COR-L47 (cell line): ENCODE measurements at regions not wholly inside any gene's neighbourhood (a gene's known extent, or its start where the extent isn't known, plus 50 kb on each side); places are given as distances from the start of the nearest gene placed in this dataset.

ENCODE experiments used
- DNase-seq: peaks from one replicate; lab custom pipeline; 2025; lab: John Stamatoyannopoulos, UW

GRCh38 chr6:156562636-156563035, 214.5 kb upstream of the ARID1B start:
- DNase-seq, result no peak

DNA sequence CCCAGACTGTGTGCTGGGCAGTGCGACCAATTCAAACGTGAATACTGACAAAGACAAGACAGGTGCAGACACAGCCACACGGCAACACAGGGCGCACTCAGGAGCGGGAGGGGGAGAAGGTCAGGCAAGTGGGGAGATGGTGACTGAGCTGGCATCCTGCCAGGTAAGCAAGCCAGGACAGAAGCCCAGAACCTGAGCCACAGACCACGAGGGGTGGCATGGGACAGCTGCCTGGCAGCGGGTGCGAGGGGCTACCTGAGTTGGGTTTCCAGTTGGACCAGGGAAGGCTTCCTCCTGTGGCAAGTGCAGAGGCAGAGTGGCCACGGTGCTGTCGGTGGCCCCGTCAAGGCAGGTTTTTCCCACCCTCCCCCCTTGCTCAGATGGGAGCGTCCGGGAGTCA, 215.2 kb upstream of the ARID1B start:
- DNase-seq, result no peak

DNA sequence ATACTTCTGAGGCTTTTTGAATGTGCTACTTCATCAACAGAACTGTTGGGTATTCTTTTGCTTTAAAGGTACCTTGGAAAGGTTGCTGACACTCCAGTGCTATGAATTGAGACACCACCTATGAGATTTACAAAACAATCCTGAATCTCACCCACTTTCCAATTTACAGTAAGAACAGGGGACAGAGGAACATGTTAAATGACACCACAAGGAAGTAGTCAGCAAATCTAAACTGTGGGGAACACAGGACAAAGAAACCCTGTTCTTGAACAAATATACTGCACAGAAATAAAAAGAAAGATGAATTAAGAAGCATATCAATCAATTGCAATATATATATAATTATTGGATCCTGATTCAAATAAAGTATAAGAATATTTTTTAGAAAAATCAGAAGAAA, 216.7 kb upstream of the ARID1B start:
- no peak for DNase-seq

GRCh38 chr6:156559162-156559690, 218.0 kb upstream of the ARID1B start:
- DNase-seq, result no peak

- no peak for DNase-seq
These were observed 219.3 kb upstream of the ARID1B start for GRCh38 chr6:156557911-156558259.

DNA sequence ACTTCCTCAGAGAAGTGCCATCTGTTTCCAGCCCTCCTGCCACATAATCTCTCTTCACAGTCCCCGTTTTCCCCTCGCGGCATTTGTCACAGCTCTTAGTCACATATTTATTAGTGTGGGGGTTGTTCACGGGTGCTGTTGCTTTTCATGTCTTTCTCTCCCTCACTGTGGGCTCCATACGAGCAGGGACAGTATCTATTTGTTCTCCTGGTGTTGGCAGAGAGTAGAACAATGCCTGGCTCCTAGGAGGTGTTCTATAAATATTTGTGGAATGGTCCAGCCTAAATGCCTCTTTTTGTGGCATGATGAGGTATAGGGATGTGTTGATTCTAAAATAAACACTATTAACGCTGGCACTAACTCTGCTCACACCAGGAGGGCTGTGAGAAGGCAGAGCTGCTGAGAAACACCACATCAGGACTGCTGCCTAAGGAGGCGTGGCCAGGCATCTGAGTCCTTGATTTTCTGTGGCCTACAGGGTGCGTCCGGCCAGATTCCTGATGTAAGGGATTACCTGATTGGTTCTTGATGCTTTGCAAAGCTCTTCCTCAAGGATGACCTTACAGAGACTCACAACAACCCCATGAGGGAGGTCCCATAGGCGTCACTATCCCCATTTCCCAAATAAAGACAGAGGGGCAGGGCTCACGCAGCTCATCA, 219.8 kb upstream of the ARID1B start:
- DNase-seq, result peak; percentile 92

GRCh38 chr6:156556811-156557210, 220.4 kb upstream of the ARID1B start:
- no peak for DNase-seq

- no peak for DNase-seq
These were observed 222.1 kb upstream of the ARID1B start for GRCh38 chr6:156555116-156555515.

GRCh38 chr6:156554160-156554559, 223.0 kb upstream of the ARID1B start:
- DNase-seq, result no peak

- DNase-seq, result no peak
These were observed 224.3 kb upstream of the ARID1B start for GRCh38 chr6:156552849-156553248.

DNA sequence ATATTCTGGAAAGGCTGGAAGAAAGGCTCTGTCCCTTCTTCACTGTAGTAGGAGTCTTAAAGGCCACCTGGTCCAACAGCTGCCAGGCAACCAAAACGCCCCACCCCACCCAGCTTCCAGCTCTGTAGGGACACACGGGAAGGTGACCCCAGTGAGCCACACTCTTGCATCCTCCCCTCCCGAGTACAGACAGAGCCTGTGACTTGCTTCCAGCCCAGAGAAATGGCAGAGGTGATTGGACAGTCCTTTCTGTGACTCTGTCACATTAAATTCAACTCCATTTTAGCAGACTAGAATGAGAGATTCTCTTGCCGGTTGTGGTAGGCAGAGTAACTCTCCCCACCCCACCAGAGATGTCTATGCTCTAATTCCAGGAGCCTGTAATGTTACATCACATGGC, 226.2 kb upstream of the ARID1B start:
- no peak for DNase-seq

- no peak for DNase-seq
These were observed 231.2 kb upstream of the ARID1B start for GRCh38 chr6:156545931-156546330.

DNA sequence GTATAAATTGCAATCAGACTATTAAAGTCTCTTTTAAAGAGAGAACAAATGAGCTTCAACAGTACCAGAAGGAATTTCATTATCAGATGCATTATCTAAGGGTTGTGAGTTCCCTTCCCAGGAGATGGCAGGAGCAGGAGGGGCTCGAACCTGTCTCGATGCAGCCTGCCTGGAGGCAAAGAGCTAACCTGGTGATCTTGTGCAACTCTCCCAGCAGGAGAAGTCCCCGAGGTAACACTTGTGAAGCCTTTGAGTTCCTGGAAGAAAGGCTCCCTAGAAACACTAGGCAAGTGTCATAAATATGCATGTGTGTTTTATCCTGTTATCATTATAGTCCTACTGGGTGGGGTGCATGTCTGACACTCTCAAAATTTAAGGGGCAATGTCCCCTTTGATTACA, 232.2 kb upstream of the ARID1B start:
- DNase-seq, result no peak

- no peak for DNase-seq
These were observed 233.1 kb upstream of the ARID1B start for GRCh38 chr6:156544046-156544445.

- no peak for DNase-seq
These were observed 233.7 kb upstream of the ARID1B start for GRCh38 chr6:156543431-156543830.

DNA sequence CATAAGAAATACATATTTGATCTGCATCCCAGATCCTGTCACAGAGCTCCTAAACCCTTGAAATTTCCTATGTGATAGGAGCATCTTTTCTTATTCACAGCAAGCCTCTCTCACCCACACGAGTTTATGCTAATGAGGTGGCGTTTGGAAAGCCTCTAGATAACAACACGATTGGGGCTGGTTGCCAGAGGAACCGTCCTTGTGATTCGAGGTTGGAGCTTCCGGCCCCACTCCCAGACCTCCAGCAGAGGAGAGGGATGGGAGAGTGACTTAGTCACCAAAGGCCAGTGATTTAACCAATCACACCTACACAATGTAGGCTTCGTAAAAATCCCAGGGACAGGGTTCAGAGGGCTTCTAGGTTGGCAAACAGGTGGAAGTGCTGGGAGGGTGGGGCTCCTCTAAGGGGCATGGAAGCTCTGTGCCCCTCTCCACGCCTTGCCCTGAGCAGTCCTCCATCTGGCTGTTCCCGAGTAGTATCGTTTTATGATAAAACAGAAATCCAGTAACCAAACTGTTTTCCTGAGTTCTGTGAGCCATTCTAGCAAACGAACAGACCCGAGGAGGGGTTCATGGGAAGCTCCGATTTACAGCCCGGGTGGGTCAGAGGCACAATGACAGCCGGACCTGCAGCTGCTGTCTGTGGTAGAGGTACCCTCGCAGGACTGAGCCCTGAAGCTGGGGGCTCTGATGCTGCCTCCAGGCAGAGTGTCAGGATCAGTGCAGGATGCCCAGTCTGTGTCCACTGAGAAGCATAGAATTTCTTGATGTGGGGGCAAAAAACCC, 238.1 kb upstream of the ARID1B start:
- peak; percentile 30 for DNase-seq

- DNase-seq, result no peak
These were observed 242.6 kb upstream of the ARID1B start for GRCh38 chr6:156534594-156534993.

GRCh38 chr6:156533872-156534524, 243.2 kb upstream of the ARID1B start:
- no peak for DNase-seq

- DNase-seq, result no peak
These were observed 251.1 kb upstream of the ARID1B start for GRCh38 chr6:156526081-156526480.

GRCh38 chr6:156525541-156525940, 251.6 kb upstream of the ARID1B start:
- no peak for DNase-seq

DNA sequence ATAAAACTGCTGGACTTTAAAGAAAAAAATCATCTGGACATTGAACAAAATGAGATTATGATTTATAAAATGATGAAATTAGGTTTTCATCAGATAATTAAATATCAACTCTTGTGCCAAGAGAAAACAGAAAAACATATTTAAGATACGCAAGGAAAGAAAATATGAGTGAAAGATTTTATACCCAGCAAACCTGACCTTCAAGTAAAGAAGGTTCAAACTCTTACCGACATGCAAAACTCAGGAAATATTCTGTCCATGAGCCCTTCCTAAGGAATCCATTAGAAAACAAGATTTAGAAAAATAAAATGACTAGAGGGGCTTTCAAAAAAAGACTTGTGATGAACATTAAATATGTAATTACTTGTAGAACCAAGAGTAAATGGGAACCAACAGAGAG, 257.2 kb upstream of the ARID1B start:
- no peak for DNase-seq

GRCh38 chr6:156517088-156517487, 260.1 kb upstream of the ARID1B start:
- no peak for DNase-seq

GRCh38 chr6:156515242-156515641, 261.9 kb upstream of the ARID1B start:
- DNase-seq, result no peak
